Prostate gland (tissue), 2 donors: ENCODE measurements at regions not wholly inside any gene's neighbourhood (a gene's known extent, or its start where the extent isn't known, plus 50 kb on each side); places are given as distances from the start of the nearest gene placed in this dataset.

Experiments
- DNase-seq: peaks from one replicate; pipeline ENCODE4 v3.0.0-alpha.2; 2019; ENCODE audit warnings: low spot score
- H3K27ac ChIP-seq, 2 donors: fragments of 200-600 bp; sonication (generic); 2 replicates each; pipeline ENCODE4 v1.5.1; 2017 to 2019
- H3K27me3 ChIP-seq: fragments of 200-600 bp; sonication (generic); replicated peaks from 2 replicates; pipeline ENCODE4 v1.5.1; 2019; ENCODE audit not compliant: insufficient read depth
- H3K36me3 ChIP-seq, 2 donors: fragments of 200-600 bp; sonication (generic); 1 replicate in 1 of 2; 2 replicates in 1 of 2; pipeline versions ENCODE4 v1.5.1 to v1.8.1; 2017 to 2019
- H3K4me1 ChIP-seq: fragments of 200-600 bp; sonication (generic); replicated peaks from 2 replicates; pipeline ENCODE4 v1.5.1; 2019
- H3K4me3 ChIP-seq, 2 donors: fragments of 200-600 bp; sonication (generic); 2 replicates each; pipeline ENCODE4 v1.5.1; 2017 to 2019
- H3K9me3 ChIP-seq: fragments of 200-600 bp; sonication (generic); 2 replicates; pipeline ENCODE4 v1.5.1; 2017
- CTCF ChIP-seq, 4 experiments: fragments of 200-600 bp in 2 of 4; fragments of 450-650 bp in 2 of 4; sonication (generic) in 2 of 4; IDR thresholded peaks; 1 replicate in 3 of 4; 2 replicates in 1 of 4; pipeline ENCODE4 v1.5.1; 2016 to 2019; ENCODE audit warnings: antibody characterized with exemption in 4 of 4, mild to moderate bottlenecking in 2 of 4, moderate library complexity in 2 of 4
- POLR2A ChIP-seq: fragments of 450-650 bp; IDR thresholded peaks from one replicate; pipeline ENCODE4 v1.6.1; 2016; ENCODE audit warnings: antibody characterized with exemption, mild to moderate bottlenecking
- POLR2AphosphoS5 ChIP-seq: sonication (generic); formaldehyde crosslinking; IDR thresholded peaks from one replicate; pipeline ENCODE4 v1.6.1; 2017; ENCODE audit warnings: antibody characterized with exemption
- WGBS: methylation state at CpG from one replicate; pipeline ENCODE4 v1.1.5; 2018; 5-methylcytosine and 5-hydroxymethylcytosine counted together
- intact Hi-C: fragments of 100-400 bp; cut with DNase I; formaldehyde crosslinking; loops from one replicate; pipeline ENCODE4 v1.14.2; 2022

GRCh38 chr2:5539282-5540165 is 152.7 kb upstream of the SOX11 start:
- H3K27ac ChIP-seq = no peak overlapping the region
- no peak for TF ChIP-seq CTCF (IDR thresholded peaks at IDR 0.05)
- no peak for TF ChIP-seq POLR2A
- no peak for TF ChIP-seq POLR2AphosphoS5
- H3K9me3 ChIP-seq = no peaks in the 10 kb centered on the region
- intact Hi-C loops = no loop called here
- no peaks in the 10 kb centered on the region for H3K4me1 ChIP-seq
- H3K4me3 ChIP-seq = no peak overlapping the region
- DNase-seq = no peak
- no peaks in the 10 kb centered on the region for H3K27me3 ChIP-seq
- WGBS = 38% methylated on average over 18 of the region's 18 CpGs
- H3K36me3 ChIP-seq = no peaks in the 10 kb centered on the region

GRCh38 chr2:5540856-5541255 is 151.3 kb upstream of the SOX11 start:
- Histone ChIP-seq H3K4me1 (no peaks in the 10 kb centered on the region), H3K4me3 (no peak overlapping the region), H3K27me3 (no peaks in the 10 kb centered on the region), H3K36me3 (no peaks in the 10 kb centered on the region), H3K27ac (no peak overlapping the region), H3K9me3 (no peaks in the 10 kb centered on the region)
- TF ChIP-seq CTCF (IDR thresholded peaks at IDR 0.05) = no peak
- no peak for TF ChIP-seq POLR2A
- TF ChIP-seq POLR2AphosphoS5 = no peak
- intact Hi-C loops = no loop called here
- WGBS = 32% methylated on average over 5 of the region's 5 CpGs
- no peak for DNase-seq

- Histone ChIP-seq H3K9me3 (no peaks in the 10 kb centered on the region), H3K4me3 (no peak overlapping the region), H3K36me3 (no peaks in the 10 kb centered on the region), H3K4me1 (no peaks in the 10 kb centered on the region), H3K27ac (no peak overlapping the region), H3K27me3 (no peaks in the 10 kb centered on the region)
- WGBS = 96% methylated on average over 5 of the region's 5 CpGs
- intact Hi-C loops = no loop called here
- DNase-seq = no peak
- TF ChIP-seq CTCF (IDR thresholded peaks at IDR 0.05) = no peak
- TF ChIP-seq POLR2A = no peak
- TF ChIP-seq POLR2AphosphoS5 = no peak
These were observed 147.9 kb upstream of the SOX11 start for GRCh38 chr2:5544205-5544786.

- Histone ChIP-seq H3K27ac (no peak overlapping the region), H3K27me3 (no peaks in the 10 kb centered on the region), H3K4me1 (no peaks in the 10 kb centered on the region), H3K9me3 (no peaks in the 10 kb centered on the region), H3K36me3 (no peaks in the 10 kb centered on the region), H3K4me3 (no peak overlapping the region)
- TF ChIP-seq CTCF (IDR thresholded peaks at IDR 0.05) = no peak
- no peak for TF ChIP-seq POLR2AphosphoS5
- 95% methylated on average over 1 of the region's 1 CpG for WGBS
- no peak for DNase-seq
- intact Hi-C loops = no loop called here
These were observed 146.0 kb upstream of the SOX11 start for GRCh38 chr2:5546181-5546580.
